ENCODE measurements at regions not wholly inside any gene's neighbourhood (a gene's known extent, or its start where the extent isn't known, plus 50 kb on each side); places are given as distances from the start of the nearest gene placed in this dataset.
A peak's percentile ranks its signal among the peaks of the same experiment; 100 is the strongest.

DNA sequence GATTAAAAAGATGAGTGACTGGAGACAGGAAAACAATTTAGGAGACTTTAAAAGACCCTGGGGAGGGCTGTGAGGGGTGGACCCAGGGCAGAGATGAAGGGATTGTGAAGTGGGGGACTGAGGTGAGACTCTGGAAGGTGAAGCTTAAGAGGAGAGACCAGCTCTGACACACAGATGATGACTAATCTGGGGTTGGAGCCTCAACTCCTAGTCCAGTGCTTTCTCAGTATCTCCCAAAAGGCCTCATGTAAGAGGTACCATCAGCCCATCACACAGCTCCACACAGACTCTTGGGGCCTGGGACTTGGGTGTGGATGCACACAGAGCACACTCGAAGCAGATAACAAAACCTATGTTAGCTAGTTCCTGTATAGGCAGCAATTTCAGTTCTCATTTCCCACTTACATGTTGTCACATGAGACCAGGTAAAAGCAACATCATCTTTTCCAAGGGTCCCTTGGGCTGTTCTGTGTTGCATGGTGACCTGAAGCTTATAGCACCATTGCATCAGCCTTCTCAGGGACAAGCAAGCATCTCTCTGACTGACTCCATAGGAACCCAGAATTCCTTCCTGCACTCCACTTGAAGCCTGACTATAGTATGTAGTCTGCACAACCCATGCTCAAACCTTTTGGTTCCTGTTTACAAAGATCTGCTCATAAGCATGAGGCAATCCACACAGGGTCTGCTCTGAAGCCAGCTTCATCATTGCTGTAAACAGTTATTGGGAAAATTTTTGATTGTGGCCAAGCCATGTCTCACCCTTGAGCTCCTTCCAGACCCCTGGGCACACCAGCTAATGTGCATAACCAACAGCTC is 88.6 kb upstream of the MYCBP2 start:
- no peak overlapping the region for H3K27ac Mint-ChIP-seq
- no peak for DNase-seq
- no peaks in the 10 kb centered on the region for H3K9me3 Mint-ChIP-seq
- ATAC-seq (replicated peaks in 1 of 2), result peak; percentile 38 to 50
- H3K27me3 Mint-ChIP-seq (ENCODE audit: low read depth), result no peaks in the 10 kb centered on the region
- H3K36me3 Mint-ChIP-seq (ENCODE audit: insufficient read depth in 2 of 2), result no peaks in the 10 kb centered on the region
- H3K4me3 Mint-ChIP-seq, result no peak overlapping the region
- H3K4me1 Mint-ChIP-seq (ENCODE audit: low read depth), result no peaks in the 10 kb centered on the region

GRCh38 chr13:77412860-77413259 is 86.0 kb upstream of the MYCBP2 start:
- Mint-ChIP-seq H3K36me3 (ENCODE audit: insufficient read depth in 2 of 2) (no peaks in the 10 kb centered on the region), H3K4me3 (no peak overlapping the region), H3K27me3 (ENCODE audit: low read depth) (no peaks in the 10 kb centered on the region), H3K4me1 (ENCODE audit: low read depth) (no peaks in the 10 kb centered on the region), H3K27ac (no peak overlapping the region), H3K9me3 (peaks cover 0 to 2% of the 10 kb centered on the region in 2 donors)
- ATAC-seq (replicated peaks in 1 of 2) (no peak), DNase-seq (no peak)

- Mint-ChIP-seq H3K9me3 (peaks cover 0 to 2% of the 10 kb centered on the region in 2 donors), H3K27me3 (ENCODE audit: low read depth) (no peaks in the 10 kb centered on the region), H3K27ac (no peak overlapping the region), H3K4me1 (ENCODE audit: low read depth) (no peaks in the 10 kb centered on the region), H3K4me3 (no peak overlapping the region), H3K36me3 (ENCODE audit: insufficient read depth in 2 of 2) (no peaks in the 10 kb centered on the region)
- ATAC-seq (replicated peaks in 1 of 2) (no peak), DNase-seq (no peak)
Measured at GRCh38 chr13:77412116-77412635, 85.3 kb upstream of the MYCBP2 start.

DNA sequence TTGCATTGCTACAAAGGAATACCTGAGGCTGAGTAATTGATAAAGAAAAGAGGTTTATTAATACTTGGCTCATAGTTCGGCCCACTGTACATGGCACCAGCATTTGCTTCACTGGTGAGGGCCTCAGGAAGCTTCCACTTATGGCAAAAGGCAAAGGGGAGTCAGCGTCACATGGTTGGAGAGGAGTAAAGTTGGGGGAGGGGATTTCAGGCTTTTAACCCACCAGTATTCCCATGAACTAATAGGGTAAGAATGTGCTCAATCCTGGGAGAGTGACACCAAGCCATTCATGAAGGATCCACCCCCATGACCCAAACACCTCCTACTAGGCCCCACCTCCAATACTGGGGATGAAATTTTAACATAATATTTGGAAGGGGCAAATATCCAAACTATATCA is 82.5 kb upstream of the MYCBP2 start:
- DNase-seq, result no peak
- Mint-ChIP-seq H3K36me3 (ENCODE audit: insufficient read depth in 2 of 2) (no peaks in the 10 kb centered on the region), H3K27me3 (ENCODE audit: low read depth) (no peaks in the 10 kb centered on the region), H3K4me1 (ENCODE audit: low read depth) (no peaks in the 10 kb centered on the region), H3K27ac (no peak overlapping the region), H3K9me3 (peaks cover 0 to 2% of the 10 kb centered on the region in 2 donors), H3K4me3 (no peak overlapping the region)
- ATAC-seq (replicated peaks in 1 of 2), result no peak

GRCh38 chr13:77406644-77407440 is 79.9 kb upstream of the MYCBP2 start:
- Mint-ChIP-seq H3K9me3 (peaks cover 0 to 2% of the 10 kb centered on the region in 2 donors), H3K4me1 (ENCODE audit: low read depth) (no peaks in the 10 kb centered on the region), H3K27ac (no peak overlapping the region), H3K4me3 (no peak overlapping the region), H3K36me3 (ENCODE audit: insufficient read depth in 2 of 2) (peaks cover 0 to 1% of the 10 kb centered on the region in 2 donors), H3K27me3 (ENCODE audit: low read depth) (no peaks in the 10 kb centered on the region)
- no peak for DNase-seq
- ATAC-seq (replicated peaks in 1 of 2), result no peak

- H3K4me3 Mint-ChIP-seq, result no peak overlapping the region
- peaks cover 0 to 4% of the 10 kb centered on the region in 2 donors for H3K36me3 Mint-ChIP-seq (ENCODE audit: insufficient read depth in 2 of 2)
- H3K4me1 Mint-ChIP-seq (ENCODE audit: low read depth), result no peaks in the 10 kb centered on the region
- no peak overlapping the region for H3K27ac Mint-ChIP-seq
- no peaks in the 10 kb centered on the region for H3K27me3 Mint-ChIP-seq (ENCODE audit: low read depth)
- H3K9me3 Mint-ChIP-seq, result no peaks in the 10 kb centered on the region
- DNase-seq, result no peak
- no peak for ATAC-seq (replicated peaks in 1 of 2)
Measured at GRCh38 chr13:77398825-77399620, 72.1 kb upstream of the MYCBP2 start.

GRCh38 chr13:77397636-77398035 is 70.7 kb upstream of the MYCBP2 start:
- no peaks in the 10 kb centered on the region for H3K27me3 Mint-ChIP-seq (ENCODE audit: low read depth)
- ATAC-seq (replicated peaks in 1 of 2) (no peak), DNase-seq (no peak)
- H3K36me3 Mint-ChIP-seq (ENCODE audit: insufficient read depth in 2 of 2), result peaks cover 0 to 5% of the 10 kb centered on the region in 2 donors
- no peak overlapping the region for H3K27ac Mint-ChIP-seq
- H3K4me1 Mint-ChIP-seq (ENCODE audit: low read depth), result peaks cover 11% of the 10 kb centered on the region
- no peak overlapping the region for H3K4me3 Mint-ChIP-seq
- peaks cover 0 to 1% of the 10 kb centered on the region in 2 donors for H3K9me3 Mint-ChIP-seq

DNA sequence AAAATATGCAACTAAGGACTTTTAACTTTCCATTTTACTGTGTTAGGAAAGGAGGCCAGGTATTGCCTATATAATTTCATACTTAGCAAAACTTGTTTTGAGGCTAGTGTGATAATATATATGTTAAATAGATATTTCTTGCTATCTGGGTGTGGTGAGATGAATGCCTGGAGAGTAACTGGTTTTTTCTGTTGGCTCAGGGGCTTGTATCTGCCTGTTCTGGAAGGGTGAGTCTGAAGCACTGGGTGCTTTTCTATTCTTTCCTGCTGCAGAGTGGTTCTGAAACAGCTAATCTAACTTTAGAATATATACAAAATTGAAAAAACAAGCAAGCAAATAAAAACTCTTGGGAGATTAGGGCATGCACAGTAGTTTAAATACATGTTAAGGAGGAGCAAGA is 64.6 kb upstream of the MYCBP2 start:
- ATAC-seq (replicated peaks in 1 of 2), result no peak
- H3K4me1 Mint-ChIP-seq (ENCODE audit: low read depth), result peaks cover 34% of the 10 kb centered on the region
- H3K27ac Mint-ChIP-seq, result no peak overlapping the region
- H3K27me3 Mint-ChIP-seq (ENCODE audit: low read depth), result peaks cover 8% of the 10 kb centered on the region
- DNase-seq, result no peak
- peaks cover 0 to 1% of the 10 kb centered on the region in 2 donors for H3K36me3 Mint-ChIP-seq (ENCODE audit: insufficient read depth in 2 of 2)
- H3K4me3 Mint-ChIP-seq, result no peak overlapping the region
- H3K9me3 Mint-ChIP-seq, result peaks cover 0 to 1% of the 10 kb centered on the region in 2 donors

DNA sequence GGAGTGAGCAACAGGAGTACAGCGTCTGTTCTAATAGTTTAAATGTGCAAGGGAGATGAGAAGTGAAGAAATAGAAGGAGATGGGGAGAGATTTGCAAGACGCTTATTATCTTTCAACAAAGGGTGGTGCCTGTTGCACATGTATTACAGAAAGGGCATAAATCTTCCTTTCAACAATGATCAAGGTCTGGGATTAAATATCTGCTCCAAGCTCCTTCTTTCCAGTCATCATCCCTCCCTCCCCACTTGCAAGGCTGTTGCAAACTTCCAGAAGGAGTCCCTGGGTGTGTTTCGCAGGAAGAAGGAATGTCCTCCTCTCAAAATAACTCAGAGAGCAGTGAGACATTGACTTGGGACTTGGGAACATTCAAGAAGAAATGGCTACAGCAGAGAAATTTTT is 63.5 kb upstream of the MYCBP2 start:
- Mint-ChIP-seq H3K4me1 (ENCODE audit: low read depth) (peaks cover 34% of the 10 kb centered on the region), H3K9me3 (peaks cover 0 to 1% of the 10 kb centered on the region in 2 donors), H3K4me3 (no peak overlapping the region), H3K27ac (no peak overlapping the region), H3K27me3 (ENCODE audit: low read depth) (peaks cover 8% of the 10 kb centered on the region), H3K36me3 (ENCODE audit: insufficient read depth in 2 of 2) (peaks cover 0 to 1% of the 10 kb centered on the region in 2 donors)
- no peak for DNase-seq
- no peak for ATAC-seq (replicated peaks in 1 of 2)

DNA sequence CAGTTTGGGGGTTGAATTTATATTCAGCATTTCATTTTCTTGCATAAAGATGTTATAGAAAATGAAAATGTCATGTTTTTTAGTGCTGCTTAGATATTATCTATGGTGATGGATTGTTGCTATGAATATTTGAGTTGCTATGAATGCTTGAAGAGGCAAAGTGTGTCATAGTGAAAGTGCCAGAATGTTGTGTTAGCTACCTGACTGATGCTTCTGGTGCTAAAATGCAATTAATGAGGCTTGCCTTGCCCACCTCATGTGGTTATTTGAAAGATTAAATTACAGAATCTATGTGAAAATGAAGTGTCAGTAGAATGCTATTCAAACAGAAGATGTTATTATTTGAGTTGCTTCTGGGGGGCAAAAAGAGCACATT is 62.7 kb upstream of the MYCBP2 start:
- Mint-ChIP-seq H3K9me3 (peaks cover 0 to 1% of the 10 kb centered on the region in 2 donors), H3K4me3 (peak overlapping the region in 1 of 2 donors; percentile 41), H3K27me3 (ENCODE audit: low read depth) (peaks cover 8% of the 10 kb centered on the region), H3K4me1 (ENCODE audit: low read depth) (peaks cover 34% of the 10 kb centered on the region), H3K36me3 (ENCODE audit: insufficient read depth in 2 of 2) (peaks cover 0 to 1% of the 10 kb centered on the region in 2 donors), H3K27ac (no peak overlapping the region)
- ATAC-seq (replicated peaks in 1 of 2), result peak; percentile 70 to 79
- no peak for DNase-seq

GRCh38 chr13:77388944-77389624 is 62.2 kb upstream of the MYCBP2 start:
- no peak overlapping the region for H3K27ac Mint-ChIP-seq
- H3K4me3 Mint-ChIP-seq, result peak overlapping the region in 1 of 2 donors; percentile 41
- H3K9me3 Mint-ChIP-seq, result peaks cover 0 to 1% of the 10 kb centered on the region in 2 donors
- ATAC-seq (replicated peaks in 1 of 2) (peak; percentile 64 to 82), DNase-seq (no peak)
- peaks cover 8% of the 10 kb centered on the region for H3K27me3 Mint-ChIP-seq (ENCODE audit: low read depth)
- H3K4me1 Mint-ChIP-seq (ENCODE audit: low read depth), result peaks cover 34% of the 10 kb centered on the region
- peaks cover 0 to 1% of the 10 kb centered on the region in 2 donors for H3K36me3 Mint-ChIP-seq (ENCODE audit: insufficient read depth in 2 of 2)

DNA sequence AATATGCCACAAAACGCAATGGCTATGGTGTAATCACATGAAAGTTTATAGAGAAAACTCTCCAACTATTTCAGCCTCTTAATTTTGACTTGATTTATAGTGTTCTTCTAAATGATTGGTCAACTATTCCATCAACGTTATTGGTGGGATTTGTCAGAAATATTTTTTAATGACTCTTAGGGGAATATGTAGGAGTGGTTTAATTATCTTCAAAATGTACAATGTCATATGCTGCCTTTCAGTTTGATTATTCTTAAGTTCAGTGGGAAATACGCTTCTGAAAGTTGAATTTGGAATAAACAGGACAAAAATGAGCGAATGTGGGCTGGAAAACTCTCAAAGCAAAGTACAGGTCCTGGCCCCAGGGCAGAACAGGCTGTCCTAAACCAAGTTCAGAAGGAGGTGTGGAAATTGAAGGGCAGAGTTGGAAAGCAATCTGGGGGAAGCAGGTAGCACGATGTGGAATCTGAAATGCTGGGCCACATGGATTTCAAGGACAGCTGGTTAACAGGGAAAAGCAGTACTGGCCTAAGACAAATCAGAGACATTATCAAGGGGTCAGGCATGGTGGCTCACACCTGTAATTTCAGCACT is 60.8 kb upstream of the MYCBP2 start:
- no peaks in the 10 kb centered on the region for H3K36me3 Mint-ChIP-seq (ENCODE audit: insufficient read depth in 2 of 2)
- H3K9me3 Mint-ChIP-seq, result no peaks in the 10 kb centered on the region
- no peak overlapping the region for H3K27ac Mint-ChIP-seq
- ATAC-seq (replicated peaks in 1 of 2), result no peak
- peaks cover 24% of the 10 kb centered on the region for H3K4me1 Mint-ChIP-seq (ENCODE audit: low read depth)
- DNase-seq, result no peak
- H3K4me3 Mint-ChIP-seq, result no peak overlapping the region
- H3K27me3 Mint-ChIP-seq (ENCODE audit: low read depth), result peaks cover 8% of the 10 kb centered on the region

Data from activated T-cell treated with anti-CD3 and anti-CD28 coated beads, Interleukin-2, amount 50 U/mL, for 72 hours (primary cell).